Neural cell (in vitro differentiated cells): ENCODE measurements at regions not wholly inside any gene's neighbourhood (a gene's known extent, or its start where the extent isn't known, plus 50 kb on each side); places are given as distances from the start of the nearest gene placed in this dataset.

Experiments used
- EP300 ChIP-seq: fragments of 450-650 bp; conservative IDR thresholded peaks from 2 replicates; pipeline ENCODE4 v1.6.1; 2014; ENCODE audit warnings: antibody characterized with exemption, mild to moderate bottlenecking, moderate library complexity; ENCODE audit not compliant: poor library complexity, severe bottlenecking
- EZH2 ChIP-seq: fragments of 200-600, 300-800 bp; shearing (Covaris generic), sonication (generic); IDR thresholded peaks from 2 replicates; pipeline ENCODE4 v1.6.1; 2014; ENCODE audit warnings: antibody characterized with exemption, low read length, borderline replicate concordance, mild to moderate bottlenecking; ENCODE audit not compliant: insufficient read depth, poor library complexity, severe bottlenecking
- MXI1 ChIP-seq: fragments of 450-650 bp; conservative IDR thresholded peaks from 2 replicates; pipeline ENCODE4 v1.6.1; 2014; ENCODE audit warnings: antibody characterized with exemption, mild to moderate bottlenecking; ENCODE audit not compliant: poor library complexity, severe bottlenecking
- POLR2AphosphoS5 ChIP-seq: IDR thresholded peaks from 2 replicates; pipeline ENCODE4 v1.6.1; 2012
- RAD21 ChIP-seq: fragments of 450-650 bp; conservative IDR thresholded peaks from 2 replicates; pipeline ENCODE4 v1.6.1; 2014; ENCODE audit warnings: antibody characterized with exemption, mild to moderate bottlenecking, moderate library complexity
- TF ChIP-seq, protein P1 (sequence below): fragments of 450-650 bp; IDR thresholded peaks from 2 replicates; pipeline ENCODE4 v1.5.1; 2014; ENCODE audit warnings: antibody characterized with exemption, mild to moderate bottlenecking, moderate library complexity; ENCODE audit not compliant: poor library complexity, severe bottlenecking
- TF ChIP-seq, protein P2 (sequence below): IDR thresholded peaks from 2 replicates; pipeline ENCODE4 v1.6.1; 2012; ENCODE audit warnings: borderline replicate concordance

DNA sequence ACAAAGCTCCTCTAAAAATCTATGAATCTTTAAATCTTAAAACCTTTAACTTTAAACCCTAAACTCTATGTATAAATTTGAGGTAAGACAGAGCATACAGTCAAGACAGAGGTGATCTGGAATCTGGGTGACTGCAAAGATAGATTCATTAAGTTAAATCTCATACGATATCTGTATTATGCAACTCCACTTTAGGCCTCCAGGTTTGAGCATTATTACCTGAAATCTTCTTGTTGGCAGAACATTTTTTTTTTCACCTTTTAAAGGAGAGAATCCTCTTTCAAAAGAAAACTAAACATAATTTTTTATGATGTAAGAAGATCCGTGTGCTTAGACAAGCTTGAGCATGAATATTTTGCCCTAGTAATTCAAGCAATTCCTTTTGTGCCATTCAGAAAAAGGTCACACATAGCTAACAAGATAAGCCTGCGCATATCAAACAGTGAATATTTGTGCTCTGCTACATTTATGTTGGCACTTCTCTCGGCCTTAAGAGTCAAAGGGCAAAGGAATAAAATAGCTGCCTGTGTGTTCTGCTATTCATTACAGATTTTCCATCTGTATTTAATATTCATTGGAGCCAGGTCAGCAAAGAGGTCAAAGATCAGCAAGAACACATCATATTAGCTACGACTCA lies 163.3 kb downstream of the TMTC3 start:
- no peak for TF ChIP-seq POLR2AphosphoS5
- TF ChIP-seq EZH2 = no peak
- TF ChIP-seq, protein P1, sequence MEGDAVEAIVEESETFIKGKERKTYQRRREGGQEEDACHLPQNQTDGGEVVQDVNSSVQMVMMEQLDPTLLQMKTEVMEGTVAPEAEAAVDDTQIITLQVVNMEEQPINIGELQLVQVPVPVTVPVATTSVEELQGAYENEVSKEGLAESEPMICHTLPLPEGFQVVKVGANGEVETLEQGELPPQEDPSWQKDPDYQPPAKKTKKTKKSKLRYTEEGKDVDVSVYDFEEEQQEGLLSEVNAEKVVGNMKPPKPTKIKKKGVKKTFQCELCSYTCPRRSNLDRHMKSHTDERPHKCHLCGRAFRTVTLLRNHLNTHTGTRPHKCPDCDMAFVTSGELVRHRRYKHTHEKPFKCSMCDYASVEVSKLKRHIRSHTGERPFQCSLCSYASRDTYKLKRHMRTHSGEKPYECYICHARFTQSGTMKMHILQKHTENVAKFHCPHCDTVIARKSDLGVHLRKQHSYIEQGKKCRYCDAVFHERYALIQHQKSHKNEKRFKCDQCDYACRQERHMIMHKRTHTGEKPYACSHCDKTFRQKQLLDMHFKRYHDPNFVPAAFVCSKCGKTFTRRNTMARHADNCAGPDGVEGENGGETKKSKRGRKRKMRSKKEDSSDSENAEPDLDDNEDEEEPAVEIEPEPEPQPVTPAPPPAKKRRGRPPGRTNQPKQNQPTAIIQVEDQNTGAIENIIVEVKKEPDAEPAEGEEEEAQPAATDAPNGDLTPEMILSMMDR = no peak
- TF ChIP-seq, protein P2, sequence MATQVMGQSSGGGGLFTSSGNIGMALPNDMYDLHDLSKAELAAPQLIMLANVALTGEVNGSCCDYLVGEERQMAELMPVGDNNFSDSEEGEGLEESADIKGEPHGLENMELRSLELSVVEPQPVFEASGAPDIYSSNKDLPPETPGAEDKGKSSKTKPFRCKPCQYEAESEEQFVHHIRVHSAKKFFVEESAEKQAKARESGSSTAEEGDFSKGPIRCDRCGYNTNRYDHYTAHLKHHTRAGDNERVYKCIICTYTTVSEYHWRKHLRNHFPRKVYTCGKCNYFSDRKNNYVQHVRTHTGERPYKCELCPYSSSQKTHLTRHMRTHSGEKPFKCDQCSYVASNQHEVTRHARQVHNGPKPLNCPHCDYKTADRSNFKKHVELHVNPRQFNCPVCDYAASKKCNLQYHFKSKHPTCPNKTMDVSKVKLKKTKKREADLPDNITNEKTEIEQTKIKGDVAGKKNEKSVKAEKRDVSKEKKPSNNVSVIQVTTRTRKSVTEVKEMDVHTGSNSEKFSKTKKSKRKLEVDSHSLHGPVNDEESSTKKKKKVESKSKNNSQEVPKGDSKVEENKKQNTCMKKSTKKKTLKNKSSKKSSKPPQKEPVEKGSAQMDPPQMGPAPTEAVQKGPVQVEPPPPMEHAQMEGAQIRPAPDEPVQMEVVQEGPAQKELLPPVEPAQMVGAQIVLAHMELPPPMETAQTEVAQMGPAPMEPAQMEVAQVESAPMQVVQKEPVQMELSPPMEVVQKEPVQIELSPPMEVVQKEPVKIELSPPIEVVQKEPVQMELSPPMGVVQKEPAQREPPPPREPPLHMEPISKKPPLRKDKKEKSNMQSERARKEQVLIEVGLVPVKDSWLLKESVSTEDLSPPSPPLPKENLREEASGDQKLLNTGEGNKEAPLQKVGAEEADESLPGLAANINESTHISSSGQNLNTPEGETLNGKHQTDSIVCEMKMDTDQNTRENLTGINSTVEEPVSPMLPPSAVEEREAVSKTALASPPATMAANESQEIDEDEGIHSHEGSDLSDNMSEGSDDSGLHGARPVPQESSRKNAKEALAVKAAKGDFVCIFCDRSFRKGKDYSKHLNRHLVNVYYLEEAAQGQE = no peak
- TF ChIP-seq EP300 = no peak
- TF ChIP-seq RAD21 = no peak
- TF ChIP-seq MXI1 = no peak
